Fibroblast of lung (primary cell): ENCODE measurements at regions not wholly inside any gene's neighbourhood (a gene's known extent, or its start where the extent isn't known, plus 50 kb on each side); places are given as distances from the start of the nearest gene placed in this dataset.

Experiments
- DNase-seq, 2 donors: peaks; one replicate each; pipeline versions ENCODE4 v3.0.0 to v3.0.0-alpha.2; 2010; ENCODE audit warnings: low read depth in 2 of 2
- H2AFZ ChIP-seq: 2 replicates; pipeline ENCODE4 v1.5.1; 2012; ENCODE audit warnings: low read length, control low read depth, inconsistent platforms
- H3K27ac ChIP-seq: 2 replicates; pipeline ENCODE4 v1.5.1; 2011; ENCODE audit warnings: low read length, control low read depth; ENCODE audit not compliant: insufficient read depth
- H3K27me3 ChIP-seq: 2 replicates; pipeline ENCODE4 v1.5.1; 2011; ENCODE audit warnings: mild to moderate bottlenecking, low read length; ENCODE audit not compliant: control insufficient read depth, insufficient read depth
- H3K36me3 ChIP-seq: 2 replicates; pipeline ENCODE4 v1.5.1; 2011; ENCODE audit warnings: low read length; ENCODE audit not compliant: control insufficient read depth, insufficient read depth
- H3K4me1 ChIP-seq: 2 replicates; pipeline ENCODE4 v1.5.1; 2011; ENCODE audit warnings: low read length; ENCODE audit not compliant: control insufficient read depth, insufficient read depth; ENCODE audit errors: extremely low read depth
- H3K4me2 ChIP-seq: 2 replicates; pipeline ENCODE4 v1.5.1; 2011; ENCODE audit warnings: low read length, control low read depth; ENCODE audit not compliant: insufficient read depth; ENCODE audit errors: extremely low read depth
- H3K4me3 ChIP-seq, 4 experiments: fragments of 200-600 bp in 1 of 4; sonication (generic) in 1 of 4; replicated peaks in 1 of 4; 2 replicates each; pipeline ENCODE4 v1.5.1; 2011 to 2016; ENCODE audit warnings: low read length in 4 of 4, low read depth in 3 of 4, mild to moderate bottlenecking in 3 of 4, control low read depth in 2 of 4, inconsistent platforms in 1 of 4, mixed read lengths in 1 of 4; ENCODE audit not compliant: insufficient read depth in 1 of 4; ENCODE audit errors: control extremely low read depth in 1 of 4
- H3K79me2 ChIP-seq: 2 replicates; pipeline ENCODE4 v1.5.1; 2012; ENCODE audit warnings: mild to moderate bottlenecking, low read length, inconsistent platforms; ENCODE audit not compliant: control insufficient read depth, insufficient read depth
- H3K9ac ChIP-seq: 2 replicates; pipeline ENCODE4 v1.5.1; 2011; ENCODE audit warnings: mild to moderate bottlenecking, low read length, control low read depth; ENCODE audit not compliant: insufficient read depth
- H3K9me3 ChIP-seq: 2 replicates; pipeline ENCODE4 v1.5.1; 2012; ENCODE audit warnings: low read depth, low read length; ENCODE audit not compliant: control insufficient read depth, insufficient read depth
- H4K20me1 ChIP-seq: 2 replicates; pipeline ENCODE4 v1.5.1; 2011; ENCODE audit warnings: low read length; ENCODE audit not compliant: control insufficient read depth, insufficient read depth; ENCODE audit errors: extremely low read depth
- EZH2 ChIP-seq: IDR thresholded peaks from 2 replicates; pipeline ENCODE4 v1.5.1; 2012; ENCODE audit warnings: low read length, control low read depth, mild to moderate bottlenecking; ENCODE audit errors: missing control alignments
- TF ChIP-seq, protein P1 (sequence below), 2 donors: IDR thresholded peaks in 1 of 2; conservative IDR thresholded peaks in 1 of 2; 1 replicate in 1 of 2; 2 replicates in 1 of 2; pipeline ENCODE4 v1.5.1; 2011 to 2012; ENCODE audit warnings: low read length in 2 of 2, control low read depth in 1 of 2, inconsistent platforms in 1 of 2, low read depth in 1 of 2, mild to moderate bottlenecking in 1 of 2

DNA sequence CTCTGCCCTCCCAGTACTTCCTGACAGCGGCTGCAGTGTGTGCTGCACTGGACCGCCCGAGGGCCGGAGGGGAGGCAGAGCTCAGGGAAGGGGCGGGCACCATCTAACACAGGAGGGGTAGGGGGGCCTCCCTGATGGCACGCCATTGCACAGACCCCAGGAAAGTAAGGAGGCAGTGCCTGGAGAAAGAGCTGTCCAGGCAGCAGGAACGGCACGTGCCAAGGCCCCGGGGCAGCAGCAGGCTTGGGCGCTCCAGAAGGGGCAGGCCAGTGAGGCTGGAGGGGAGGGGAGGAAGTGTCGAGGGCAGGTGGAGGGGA, 110.7 kb downstream of the CRYAA start:
- H3K9me3 ChIP-seq = no peaks in the 10 kb centered on the region
- H3K79me2 ChIP-seq = no peaks in the 10 kb centered on the region
- no peak overlapping the region for H3K4me2 ChIP-seq
- no peak overlapping the region for H3K27ac ChIP-seq
- TF ChIP-seq, protein P1, sequence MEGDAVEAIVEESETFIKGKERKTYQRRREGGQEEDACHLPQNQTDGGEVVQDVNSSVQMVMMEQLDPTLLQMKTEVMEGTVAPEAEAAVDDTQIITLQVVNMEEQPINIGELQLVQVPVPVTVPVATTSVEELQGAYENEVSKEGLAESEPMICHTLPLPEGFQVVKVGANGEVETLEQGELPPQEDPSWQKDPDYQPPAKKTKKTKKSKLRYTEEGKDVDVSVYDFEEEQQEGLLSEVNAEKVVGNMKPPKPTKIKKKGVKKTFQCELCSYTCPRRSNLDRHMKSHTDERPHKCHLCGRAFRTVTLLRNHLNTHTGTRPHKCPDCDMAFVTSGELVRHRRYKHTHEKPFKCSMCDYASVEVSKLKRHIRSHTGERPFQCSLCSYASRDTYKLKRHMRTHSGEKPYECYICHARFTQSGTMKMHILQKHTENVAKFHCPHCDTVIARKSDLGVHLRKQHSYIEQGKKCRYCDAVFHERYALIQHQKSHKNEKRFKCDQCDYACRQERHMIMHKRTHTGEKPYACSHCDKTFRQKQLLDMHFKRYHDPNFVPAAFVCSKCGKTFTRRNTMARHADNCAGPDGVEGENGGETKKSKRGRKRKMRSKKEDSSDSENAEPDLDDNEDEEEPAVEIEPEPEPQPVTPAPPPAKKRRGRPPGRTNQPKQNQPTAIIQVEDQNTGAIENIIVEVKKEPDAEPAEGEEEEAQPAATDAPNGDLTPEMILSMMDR (conservative IDR thresholded peaks at IDR 0.05 in 1 of 2, IDR thresholded peaks at IDR 0.05 in 1 of 2; ENCODE audit: low read depth in 1 of 2, low read length in 2 of 2) = no peak
- TF ChIP-seq EZH2 = no peak
- H3K4me3 ChIP-seq = no peak overlapping the region
- H2AFZ ChIP-seq = no peak overlapping the region
- H3K27me3 ChIP-seq = peaks cover 11% of the 10 kb centered on the region
- no peaks in the 10 kb centered on the region for H3K4me1 ChIP-seq
- no peaks in the 10 kb centered on the region for H3K36me3 ChIP-seq
- no peaks in the 10 kb centered on the region for H4K20me1 ChIP-seq
- no peak for DNase-seq
- H3K9ac ChIP-seq = no peak overlapping the region

DNA sequence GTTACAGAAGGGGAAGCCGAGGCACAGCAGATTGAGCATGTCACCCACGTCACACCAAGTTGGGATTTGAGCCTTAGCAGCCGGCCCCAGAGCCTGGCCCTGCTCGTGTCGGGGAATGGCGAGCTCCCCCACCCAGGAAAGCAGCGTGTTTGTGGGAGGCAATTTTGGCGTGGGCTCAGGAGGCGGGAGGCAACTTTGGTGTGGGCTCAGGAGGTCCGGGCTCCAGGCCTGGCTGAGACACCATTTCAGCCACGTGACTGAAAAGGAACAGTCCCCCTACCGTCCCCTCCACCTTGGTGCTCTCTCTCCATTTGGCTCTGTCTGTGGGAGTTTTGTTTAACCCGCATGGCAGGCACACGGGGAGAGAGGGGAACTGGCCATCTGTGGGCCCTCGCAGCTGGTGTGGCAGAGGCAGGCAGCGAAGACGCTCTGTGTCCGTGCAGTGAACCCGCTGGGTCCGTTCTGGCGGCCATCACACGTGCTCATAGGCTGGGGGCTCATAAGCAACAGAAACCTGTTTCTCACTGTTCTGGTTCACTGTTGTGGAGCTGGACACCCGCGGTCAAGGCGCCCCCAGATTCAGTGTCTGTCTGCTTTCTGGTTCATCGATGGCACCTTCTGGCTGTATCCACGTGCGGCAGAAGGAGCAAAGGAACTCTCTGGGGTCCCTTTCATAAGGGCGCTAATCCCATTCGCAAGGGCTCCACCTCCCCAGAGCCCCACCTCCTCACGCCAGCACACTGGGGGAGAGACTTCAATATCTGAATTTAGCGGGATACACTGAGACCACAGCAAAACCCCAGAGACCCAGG, 110.2 kb downstream of the CRYAA start:
- no peaks in the 10 kb centered on the region for H3K36me3 ChIP-seq
- H3K9ac ChIP-seq = no peak overlapping the region
- no peak overlapping the region for H2AFZ ChIP-seq
- H3K4me1 ChIP-seq = no peaks in the 10 kb centered on the region
- no peak overlapping the region for H3K4me3 ChIP-seq
- no peak for TF ChIP-seq EZH2
- TF ChIP-seq, protein P1 (conservative IDR thresholded peaks at IDR 0.05 in 1 of 2, IDR thresholded peaks at IDR 0.05 in 1 of 2; ENCODE audit: low read depth in 1 of 2, low read length in 2 of 2) = no peak
- H3K27ac ChIP-seq = no peak overlapping the region
- H4K20me1 ChIP-seq = no peaks in the 10 kb centered on the region
- H3K27me3 ChIP-seq = peaks cover 11% of the 10 kb centered on the region
- no peak overlapping the region for H3K4me2 ChIP-seq
- H3K79me2 ChIP-seq = no peaks in the 10 kb centered on the region
- no peak for DNase-seq
- H3K9me3 ChIP-seq = no peaks in the 10 kb centered on the region

DNA sequence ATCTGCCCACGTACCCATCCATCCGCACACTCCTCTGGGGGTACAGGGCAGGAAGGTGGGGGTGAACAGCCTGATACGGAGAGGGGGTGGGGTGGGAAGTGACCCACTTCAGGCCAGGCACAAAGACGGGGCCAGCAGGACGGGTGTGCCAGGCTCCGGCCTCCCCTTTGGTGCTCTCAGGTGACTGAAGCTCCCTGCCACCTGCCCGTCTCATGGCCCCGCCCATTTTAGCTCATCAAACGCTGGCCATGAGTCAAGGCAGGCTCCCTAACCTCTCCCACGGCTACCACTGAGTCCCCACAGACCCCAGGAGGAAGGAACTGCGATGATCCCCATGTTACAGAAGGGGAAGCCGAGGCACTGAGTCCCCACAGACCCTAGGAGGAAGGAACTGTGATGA, 109.6 kb downstream of the CRYAA start:
- Histone ChIP-seq H3K27ac (no peak overlapping the region), H3K79me2 (no peaks in the 10 kb centered on the region), H3K4me2 (no peak overlapping the region), H4K20me1 (no peaks in the 10 kb centered on the region), H3K36me3 (no peaks in the 10 kb centered on the region), H2AFZ (no peak overlapping the region), H3K9me3 (no peaks in the 10 kb centered on the region), H3K9ac (no peak overlapping the region), H3K4me3 (no peak overlapping the region), H3K27me3 (peaks cover 11% of the 10 kb centered on the region), H3K4me1 (no peaks in the 10 kb centered on the region)
- DNase-seq = no peak
- TF ChIP-seq, protein P1 (conservative IDR thresholded peaks at IDR 0.05 in 1 of 2, IDR thresholded peaks at IDR 0.05 in 1 of 2; ENCODE audit: low read depth in 1 of 2, low read length in 2 of 2) = no peak
- TF ChIP-seq EZH2 = no peak
